GM18907 (cell line): ENCODE measurements at regions not wholly inside any gene's neighbourhood (a gene's known extent, or its start where the extent isn't known, plus 50 kb on each side); places are given as distances from the start of the nearest gene placed in this dataset.

Source experiments
- ATAC-seq: cut with Tn5 transposase; IDR thresholded peaks from one replicate; pipeline ENCODE4 v1.9.1; 2021; ENCODE audit warnings: mild to moderate bottlenecking, moderate library complexity; ENCODE audit not compliant: unreplicated experiment

DNA sequence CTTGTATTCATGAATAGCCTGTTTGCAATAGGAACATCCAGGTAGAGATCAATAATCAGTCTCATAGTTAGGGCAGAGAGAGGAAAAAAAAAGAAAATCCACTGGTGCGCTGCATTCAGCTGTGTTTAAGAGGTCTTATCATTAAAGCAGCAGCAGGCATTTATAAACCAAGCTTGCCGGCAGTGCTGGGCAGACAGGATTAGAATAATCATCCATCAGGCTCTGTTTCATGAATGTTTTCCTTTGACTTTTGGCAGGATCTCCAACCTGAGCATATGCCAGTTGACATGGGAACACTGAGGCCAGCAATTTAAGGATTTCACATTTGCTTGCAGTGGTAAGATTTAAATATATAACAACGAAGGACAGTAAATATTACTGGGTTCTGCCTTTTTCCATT, 305.2 kb upstream of the SEMA6D start:
- no peak for ATAC-seq

DNA sequence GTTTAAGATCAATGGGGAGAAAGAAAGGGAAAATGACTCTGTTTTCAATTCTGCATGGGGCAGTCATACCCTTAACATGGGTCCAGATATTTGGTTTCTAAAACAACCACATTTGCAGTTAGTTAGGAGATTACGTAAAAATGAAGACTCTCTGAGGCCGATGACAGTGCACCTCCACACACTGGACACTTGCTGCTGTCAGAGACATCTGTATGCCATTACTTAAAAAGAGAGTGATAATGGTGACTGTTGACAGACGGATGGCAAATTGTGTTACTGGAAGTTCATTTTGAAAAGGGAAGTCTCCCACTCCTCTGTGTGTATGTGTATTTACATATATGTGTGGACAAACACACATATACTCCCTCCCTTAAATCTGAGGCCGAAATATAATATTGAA, 304.5 kb upstream of the SEMA6D start:
- ATAC-seq: no peak

DNA sequence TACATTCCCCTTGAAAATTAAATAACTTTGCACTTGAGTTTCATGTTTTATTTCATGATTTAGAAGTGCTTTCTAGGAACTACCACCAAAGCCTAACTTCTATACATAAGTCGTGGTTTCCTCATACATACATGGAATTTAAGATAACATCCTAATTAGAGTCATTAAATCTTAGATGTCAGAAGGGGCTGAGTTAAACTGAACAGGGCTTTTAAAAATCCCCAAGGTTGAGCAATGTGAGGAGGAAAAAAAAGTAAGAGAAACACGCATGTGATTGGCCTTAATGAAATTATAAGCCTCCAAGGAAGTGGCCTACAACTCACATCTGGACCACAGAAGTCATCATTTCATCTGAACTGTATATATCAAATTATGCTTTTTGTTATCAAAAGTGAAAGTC, 303.1 kb upstream of the SEMA6D start:
- ATAC-seq: no peak

DNA sequence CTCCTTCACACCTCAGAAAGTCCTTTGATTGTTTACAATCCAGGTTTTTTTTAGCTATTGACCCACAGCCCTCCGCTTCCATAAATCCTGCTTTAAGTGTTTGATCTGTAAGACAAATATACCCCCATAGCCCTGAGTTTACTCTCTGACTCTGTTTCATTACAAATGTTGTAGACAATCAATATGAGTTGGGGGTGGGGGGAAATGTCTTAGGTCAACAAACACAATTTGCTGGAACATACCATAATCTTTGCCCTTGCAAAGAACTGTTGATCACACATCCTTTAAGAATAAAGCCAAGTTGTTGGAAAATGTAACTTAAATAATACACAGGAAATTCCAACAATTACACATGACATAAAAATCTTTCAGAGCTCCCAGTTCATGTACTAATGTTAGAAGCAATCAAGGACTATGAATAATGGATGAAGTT, 301.8 kb upstream of the SEMA6D start:
- no peak for ATAC-seq

DNA sequence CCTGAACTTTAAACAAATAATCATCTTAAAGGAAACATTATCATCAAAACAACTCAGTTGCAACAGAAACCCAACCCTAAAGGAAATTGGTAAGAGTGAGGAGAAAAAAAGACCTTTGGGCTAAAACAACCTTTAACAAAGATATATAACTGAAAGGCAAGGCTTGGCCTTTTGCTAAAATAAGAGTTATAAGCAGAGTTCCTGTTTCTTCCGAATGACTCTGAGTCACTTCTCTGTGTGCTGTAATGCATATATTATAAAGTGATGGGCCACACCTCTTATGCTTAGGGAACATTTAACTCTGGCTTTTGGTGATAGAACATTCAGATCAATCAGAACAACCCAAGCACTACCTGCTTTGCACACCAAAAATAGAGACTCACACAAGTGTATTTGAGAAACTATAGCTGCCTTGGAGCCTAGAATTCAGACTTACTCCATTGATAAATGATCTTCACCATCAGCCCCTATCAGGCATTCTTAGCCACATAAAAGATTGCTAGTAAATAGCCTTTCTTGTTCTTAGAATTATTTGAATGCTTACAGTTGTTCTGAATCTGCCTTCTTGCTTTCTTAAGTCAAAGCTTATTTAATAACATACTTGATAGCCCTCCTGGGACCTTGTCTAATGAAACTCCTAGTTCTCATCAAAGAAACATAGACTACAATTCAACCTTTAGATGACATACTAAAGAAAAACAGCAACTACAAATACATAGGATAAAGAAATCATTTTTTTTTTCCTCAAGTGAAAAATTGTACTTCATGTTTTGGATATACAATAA, 294.2 kb upstream of the SEMA6D start:
- no peak for ATAC-seq

DNA sequence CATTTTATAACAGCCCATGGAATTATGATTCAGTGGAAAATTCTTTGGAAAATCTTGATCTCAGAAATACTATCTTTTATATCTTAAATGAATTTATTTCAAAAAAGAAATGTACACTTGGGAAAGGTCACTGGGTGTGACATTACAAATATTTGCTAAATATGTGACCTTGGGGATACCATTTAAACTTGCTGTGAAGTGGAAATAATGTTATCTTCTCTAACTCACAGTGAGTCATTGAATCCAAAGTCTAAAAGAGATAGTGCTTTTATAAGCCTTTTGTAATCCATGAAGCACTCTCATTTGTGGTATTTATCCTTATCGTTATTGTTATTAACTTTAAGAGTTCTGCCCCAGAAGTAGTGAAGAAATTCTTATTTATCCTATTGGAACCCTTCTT, 289.8 kb upstream of the SEMA6D start:
- no peak for ATAC-seq

DNA sequence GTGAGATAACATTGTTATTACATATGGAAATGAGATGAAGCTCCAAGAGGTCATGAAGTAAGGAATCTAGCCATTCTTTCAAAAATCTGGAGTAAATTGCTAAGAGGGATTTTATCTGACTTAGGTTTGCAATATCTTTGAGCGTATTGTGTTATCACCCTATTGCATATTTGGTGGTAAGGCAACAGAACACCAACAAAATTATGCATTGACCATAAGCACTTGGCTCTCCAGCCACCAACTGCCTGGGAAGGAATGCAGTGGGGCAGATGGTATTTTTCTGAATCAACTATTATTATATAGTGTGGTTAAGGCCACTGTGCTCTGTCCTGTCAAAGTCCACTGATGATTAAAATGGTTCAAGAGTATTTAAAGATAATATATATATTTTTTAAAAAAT, 287.9 kb upstream of the SEMA6D start:
- no peak for ATAC-seq

DNA sequence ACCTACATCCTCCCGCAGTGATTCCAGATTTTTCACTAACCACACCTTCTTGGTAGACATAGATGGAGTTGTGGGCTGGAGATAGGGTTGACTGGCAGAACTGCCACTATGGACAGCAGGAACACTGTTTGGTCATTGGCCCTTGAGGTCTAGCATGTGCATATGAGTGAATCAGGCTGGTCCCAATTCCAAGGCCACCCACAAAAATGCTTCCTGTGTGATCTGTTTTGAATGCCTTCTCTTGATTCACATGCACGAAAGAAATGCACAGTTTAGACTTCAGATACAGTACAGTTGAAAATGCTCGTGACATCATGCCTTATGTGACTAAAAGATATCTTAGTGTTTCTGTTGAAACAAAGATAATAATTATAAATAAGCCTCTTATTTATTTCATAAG, 285.8 kb upstream of the SEMA6D start:
- ATAC-seq: no peak

DNA sequence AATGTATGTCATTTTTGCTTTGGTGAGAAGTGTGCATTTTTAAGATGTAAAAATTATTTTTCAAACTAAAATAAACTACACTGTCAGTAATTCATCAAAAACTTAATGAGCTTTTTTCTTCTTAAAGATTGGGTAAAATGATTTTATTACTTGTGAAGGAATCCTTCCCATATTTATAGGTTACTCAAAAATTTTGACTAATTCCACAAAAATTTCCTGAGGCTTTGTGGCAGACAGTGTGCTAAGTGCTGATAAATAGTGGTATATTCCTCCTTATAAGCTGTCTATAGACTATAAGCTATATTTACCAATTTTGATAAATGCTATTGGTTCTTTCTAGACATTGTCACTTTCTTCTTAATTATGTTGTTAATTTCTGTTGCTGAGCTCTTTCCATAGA, 284.5 kb upstream of the SEMA6D start:
- ATAC-seq: no peak

DNA sequence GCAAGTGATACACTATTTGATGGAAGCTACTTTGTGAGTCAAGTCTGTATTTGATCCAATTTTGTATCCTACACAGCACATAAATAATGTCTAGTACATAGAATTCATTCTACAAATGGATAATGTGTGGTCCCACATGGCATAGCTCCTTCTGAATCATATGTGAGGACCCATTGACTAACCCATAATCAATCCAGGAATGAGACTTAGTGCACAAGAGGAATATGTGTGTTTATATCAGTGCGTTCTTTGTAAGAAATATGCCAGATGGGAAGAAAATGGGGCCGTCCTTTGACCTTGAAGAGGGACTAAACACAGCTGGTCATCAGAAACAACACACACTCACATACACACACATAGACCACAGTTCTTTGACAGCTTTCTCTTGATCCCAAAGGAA, 282.7 kb upstream of the SEMA6D start:
- ATAC-seq: no peak

DNA sequence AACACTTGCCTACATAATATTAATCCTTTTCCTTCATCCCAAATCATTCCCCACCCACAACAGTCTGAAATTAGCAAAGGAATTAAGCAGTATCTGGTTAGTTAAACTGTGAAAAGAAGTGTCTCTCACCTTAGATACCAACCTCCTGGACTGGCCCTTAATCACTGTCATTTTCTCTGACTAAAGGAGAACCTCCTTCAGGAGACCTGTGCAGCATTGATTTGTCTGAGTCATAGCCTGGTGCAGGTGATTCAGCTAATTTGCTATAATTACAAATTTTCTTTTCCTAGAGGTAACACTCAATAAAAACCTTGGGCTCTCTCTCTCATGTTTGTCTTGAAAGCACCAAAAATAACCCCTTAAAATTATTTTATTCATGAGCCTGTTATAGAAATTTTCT, 279.8 kb upstream of the SEMA6D start:
- no peak for ATAC-seq

DNA sequence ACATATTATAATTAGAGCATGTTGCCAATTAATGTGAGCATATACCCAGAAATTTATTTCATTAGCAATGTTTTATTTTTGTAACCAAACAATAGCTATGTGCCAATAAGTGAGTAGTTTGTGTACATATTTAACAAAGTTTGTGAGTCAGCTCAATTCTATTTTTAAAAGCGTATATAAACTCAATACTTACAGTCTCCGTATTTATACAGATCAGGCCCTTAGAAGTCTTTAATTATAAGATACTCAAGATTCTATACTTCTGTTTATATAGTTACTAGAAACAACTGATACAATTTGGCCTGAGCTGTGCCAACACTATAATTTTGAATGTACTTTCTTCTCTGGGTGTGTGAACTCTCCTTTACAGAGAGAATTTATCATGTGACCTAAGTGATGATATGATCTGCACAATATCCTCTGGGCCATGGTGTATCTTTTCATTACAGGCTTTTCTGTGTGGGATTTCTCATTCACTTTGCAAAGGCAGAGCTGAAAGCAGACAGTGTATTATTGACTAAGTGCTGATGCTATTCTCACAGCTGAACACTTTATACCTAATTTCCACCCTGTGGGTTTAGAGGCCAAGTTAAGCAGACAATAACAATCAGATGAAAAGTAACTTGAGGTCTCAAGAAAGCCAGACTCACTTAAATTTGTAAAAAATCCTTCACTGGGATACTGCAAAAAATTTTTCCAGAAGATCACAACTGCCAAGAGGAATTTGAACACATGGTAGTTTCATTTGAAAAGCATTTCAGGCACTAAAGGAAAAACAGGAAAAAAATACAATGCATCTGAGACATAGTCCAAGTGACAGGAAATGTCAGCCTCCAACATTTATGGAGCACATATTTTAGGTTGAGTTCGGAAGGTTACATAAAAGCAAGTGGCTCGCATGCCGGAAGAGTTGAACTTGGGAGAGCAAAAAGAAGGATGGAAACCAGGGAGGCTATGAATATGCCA, 277.9 kb upstream of the SEMA6D start:
- ATAC-seq: no peak

DNA sequence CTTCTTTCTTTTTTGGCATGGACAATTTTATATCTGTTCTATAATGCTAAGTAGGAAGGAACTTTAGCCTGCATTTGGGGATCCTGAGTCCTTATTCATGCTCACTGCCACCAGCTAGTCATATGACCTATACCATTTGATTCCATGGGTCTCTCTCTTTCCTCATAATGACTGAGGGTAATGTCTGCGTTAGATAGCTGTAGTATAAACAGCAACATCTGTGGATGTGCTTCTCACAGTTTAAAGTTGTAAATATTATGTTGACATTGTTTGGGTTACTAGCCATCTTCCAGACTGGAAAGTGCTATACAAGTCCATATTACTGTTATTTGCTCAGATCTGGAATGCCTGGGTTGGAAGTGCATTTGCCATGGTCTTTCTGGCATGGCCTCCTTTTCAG, 274.9 kb upstream of the SEMA6D start:
- ATAC-seq: no peak

DNA sequence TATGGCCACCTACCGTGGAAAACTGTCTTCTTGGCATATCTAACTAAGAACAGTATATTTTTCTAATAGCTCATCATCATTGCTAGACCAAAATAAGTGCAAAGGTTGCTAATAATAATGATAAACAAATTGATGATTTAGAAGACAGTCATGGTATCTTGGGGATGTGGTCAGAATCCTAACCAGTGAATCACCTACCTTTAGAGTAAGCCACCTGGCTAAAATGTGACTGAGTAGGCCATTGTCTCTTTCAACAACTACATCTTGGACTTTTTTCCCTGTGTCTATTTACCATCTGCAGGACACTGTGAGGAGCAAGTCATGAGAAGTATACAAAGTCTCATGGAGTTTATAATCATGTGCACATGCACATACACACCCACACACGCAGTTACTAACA, 273.5 kb upstream of the SEMA6D start:
- ATAC-seq: no peak

DNA sequence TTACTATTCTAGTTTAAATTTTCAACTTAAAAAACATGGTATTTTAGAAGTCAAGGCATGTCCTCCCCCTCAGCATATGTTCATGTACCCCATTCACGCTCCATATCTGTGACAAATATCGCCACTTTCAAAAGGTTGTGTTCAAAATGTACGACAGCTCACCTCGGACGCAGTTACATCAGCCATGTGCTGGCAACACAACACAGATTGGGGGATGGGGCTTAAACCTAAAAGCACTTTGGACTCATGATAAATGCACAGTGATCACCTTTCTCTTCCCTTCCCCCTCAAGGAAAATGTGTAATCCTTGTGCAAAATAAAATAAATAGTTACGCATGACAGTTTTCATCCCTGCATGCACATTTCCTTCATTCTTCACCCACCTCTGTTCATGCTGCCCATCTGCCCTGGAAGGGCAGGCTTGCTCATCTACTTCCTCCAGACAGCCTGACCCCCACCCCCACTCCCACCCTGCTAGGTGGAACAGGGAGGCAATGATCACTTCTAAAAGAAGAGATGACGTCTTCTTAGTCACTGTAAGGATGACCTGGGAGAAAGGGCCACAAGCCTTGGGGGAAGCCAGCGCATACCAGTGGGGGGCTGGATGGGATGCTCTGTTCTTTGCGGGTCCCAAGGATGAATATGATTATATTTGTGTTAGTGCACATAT, 271.4 kb upstream of the SEMA6D start:
- ATAC-seq: no peak

DNA sequence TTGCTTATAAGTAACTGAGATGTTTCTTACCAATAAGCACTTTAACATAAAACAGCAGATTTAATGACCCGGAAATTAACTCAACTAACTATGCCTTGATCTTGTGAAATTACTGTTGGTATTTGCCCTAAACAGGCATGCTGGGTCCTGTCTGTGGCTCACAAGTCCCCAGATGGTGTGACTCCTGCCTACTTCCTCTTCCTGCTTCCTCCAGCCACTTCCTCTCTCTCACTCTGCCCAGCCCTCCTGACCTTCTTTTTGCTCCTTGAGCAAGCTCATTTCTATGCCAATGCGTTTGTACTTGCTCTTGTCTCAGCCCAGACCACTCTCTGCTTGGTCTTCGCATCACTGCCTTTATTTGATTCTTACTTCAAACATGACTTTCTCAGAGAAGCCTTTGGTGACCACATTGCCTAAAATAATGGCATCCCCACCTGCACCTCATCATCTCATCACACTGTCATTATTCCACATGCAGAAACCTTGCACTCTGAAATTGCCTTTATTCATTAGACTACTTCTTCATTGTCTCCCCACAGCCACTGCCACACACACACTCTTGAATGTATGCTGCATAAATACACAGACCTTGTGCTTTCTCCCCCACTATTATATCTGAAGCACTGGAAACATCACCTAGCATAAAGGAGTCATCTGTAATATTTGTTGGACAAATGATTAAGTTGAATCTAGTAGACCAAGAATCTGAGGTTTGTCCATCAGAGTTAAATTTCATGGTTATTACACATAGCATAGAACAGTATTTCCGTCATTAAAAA, 256.3 kb upstream of the SEMA6D start:
- no peak for ATAC-seq

DNA sequence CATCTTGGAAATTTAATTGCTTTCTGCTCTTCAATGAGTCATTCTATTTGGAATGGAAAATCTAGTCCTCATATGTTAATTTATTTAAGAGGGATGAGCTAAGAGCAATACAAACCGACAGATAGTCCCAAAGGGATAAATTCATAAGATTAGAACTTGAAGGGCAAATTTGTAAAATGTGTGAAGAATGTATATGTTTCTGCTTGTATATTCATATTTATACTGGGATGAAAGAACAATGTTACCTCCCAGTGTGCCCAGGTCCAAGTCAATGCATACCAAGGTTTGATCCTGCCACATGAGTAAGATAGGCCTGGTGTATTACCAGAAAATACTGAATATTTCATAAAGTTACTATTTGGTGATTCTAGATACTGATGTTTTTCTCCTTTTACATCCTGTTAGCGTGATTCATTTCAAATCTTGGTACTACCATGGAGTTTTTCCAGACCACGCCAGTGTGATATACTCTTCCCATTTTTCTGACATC, 255.6 kb upstream of the SEMA6D start:
- no peak for ATAC-seq

DNA sequence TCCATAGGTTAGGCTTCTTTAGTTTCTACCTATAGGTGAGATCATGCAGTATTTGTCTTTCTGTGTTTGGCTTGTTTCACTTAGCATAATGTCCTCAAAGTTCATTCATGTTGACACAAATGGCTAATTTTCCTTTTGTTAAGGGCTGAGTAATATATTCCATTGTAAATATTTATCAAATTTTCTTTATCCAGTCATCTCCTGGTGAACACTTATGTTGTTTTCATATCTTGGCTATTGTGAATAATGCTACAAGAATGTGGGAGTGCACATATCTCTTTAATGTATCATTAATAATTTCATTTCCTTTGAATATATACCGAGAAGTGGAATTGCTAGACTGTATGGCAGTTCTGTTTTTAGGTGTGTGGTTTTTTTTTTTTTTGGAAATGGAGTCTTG, 250.9 kb upstream of the SEMA6D start:
- ATAC-seq: no peak

DNA sequence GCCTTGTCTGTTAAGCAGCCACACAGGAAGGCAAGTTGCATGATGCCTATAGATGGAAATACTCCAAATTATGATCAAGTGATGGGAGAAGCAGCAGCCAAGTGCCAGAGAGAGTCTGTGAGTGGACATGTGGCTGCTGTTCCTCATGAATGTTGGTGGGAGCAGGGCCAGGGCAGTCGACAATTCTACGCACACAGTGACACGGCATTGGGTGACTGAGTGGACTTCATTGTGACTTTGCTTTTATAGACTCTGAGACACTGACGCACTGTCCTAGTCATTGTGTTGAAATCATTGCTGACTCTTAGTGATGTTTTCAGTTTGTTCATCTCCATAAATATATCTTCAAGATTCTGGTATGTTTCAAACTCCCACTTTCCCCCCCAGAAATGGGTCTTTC, 246.3 kb upstream of the SEMA6D start:
- no peak for ATAC-seq

DNA sequence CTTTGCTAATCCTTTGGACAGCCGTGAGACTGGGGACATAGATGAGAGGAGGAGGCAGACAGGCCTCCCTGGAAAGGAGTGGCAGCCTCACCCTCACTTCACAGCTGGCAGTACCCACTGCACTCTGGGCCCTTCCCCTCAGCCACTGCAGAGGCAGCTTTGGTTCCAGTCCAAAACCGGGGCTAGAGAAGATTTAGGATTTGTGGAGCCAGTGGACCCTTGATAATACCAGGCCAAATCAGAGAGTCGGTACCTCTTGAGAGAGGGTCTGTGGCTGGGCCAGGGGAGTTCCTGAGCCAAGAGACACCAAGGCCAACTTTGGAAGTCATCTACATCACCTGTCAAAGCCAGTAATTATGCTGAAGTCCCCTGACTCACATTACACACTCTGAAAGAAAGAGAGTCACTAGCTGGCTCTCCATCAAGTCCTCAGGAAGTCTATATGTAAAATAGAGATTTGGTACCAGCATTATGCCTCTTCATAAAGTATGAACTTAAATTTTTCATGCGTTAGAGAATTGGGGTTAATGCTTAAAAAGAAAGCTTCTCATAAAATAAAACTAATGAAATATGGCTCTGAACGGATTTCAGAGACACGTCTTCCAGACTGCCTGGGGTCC, 244.1 kb upstream of the SEMA6D start:
- ATAC-seq: no peak
